HG02623 (cell line): ENCODE measurements at regions not wholly inside any gene's neighbourhood (a gene's known extent, or its start where the extent isn't known, plus 50 kb on each side); places are given as distances from the start of the nearest gene placed in this dataset.
A peak's percentile ranks its signal among the peaks of the same experiment; 100 is the strongest.

Experiments used
- ATAC-seq: cut with Tn5 transposase; IDR thresholded peaks from one replicate; pipeline ENCODE4 v1.9.1; 2021; ENCODE audit warnings: moderate library complexity; ENCODE audit not compliant: unreplicated experiment

DNA sequence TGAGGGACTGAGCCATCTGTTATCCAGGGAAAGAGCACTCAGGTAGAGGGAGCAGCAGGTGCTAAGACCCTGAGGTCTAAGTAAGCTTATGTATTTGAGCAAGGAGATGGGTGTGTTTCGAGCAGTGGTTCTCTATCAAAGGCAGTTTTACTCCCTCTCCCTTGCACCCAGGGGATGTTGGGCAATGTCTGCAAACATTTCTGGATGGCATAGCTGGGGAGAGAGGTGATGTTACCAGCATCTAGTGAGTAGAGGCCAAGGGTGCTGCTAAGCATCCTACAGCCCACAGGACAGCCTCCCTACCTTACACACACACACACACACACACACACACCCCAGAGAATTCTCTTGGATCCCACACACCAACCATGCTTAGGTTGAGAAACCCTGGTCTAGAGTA is 221.0 kb upstream of the PWP1 start:
- no peak for ATAC-seq

- no peak for ATAC-seq
Observed at GRCh38 chr12:107465625-107466024, 220.0 kb upstream of the PWP1 start.

- ATAC-seq = no peak
Observed at GRCh38 chr12:107467716-107468115, 217.9 kb upstream of the PWP1 start.

DNA sequence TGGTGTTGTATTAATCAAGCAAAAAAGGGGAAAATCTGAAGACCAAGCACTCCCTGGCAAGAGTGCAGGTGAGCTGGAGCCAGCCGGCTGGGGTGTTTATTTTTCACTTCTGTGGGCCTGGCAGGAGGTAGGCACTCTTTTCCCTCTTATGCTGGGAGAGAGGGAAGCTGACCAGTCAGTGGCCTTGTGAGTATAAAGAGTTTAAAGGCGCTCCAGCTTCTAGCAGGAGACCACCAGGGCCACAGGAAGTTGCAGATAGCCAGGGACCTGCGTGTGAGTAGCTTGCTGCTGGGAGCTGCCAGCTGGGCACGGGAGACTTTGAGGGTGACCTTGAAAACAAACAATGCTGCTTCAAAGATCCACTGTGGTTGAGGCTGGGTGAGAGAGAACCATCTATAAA is 217.4 kb upstream of the PWP1 start:
- no peak for ATAC-seq

- no peak for ATAC-seq
Observed at GRCh38 chr12:107469011-107469410, 216.6 kb upstream of the PWP1 start.

- ATAC-seq = no peak
Observed at GRCh38 chr12:107470645-107471044, 215.0 kb upstream of the PWP1 start.

- ATAC-seq = no peak
Observed at GRCh38 chr12:107472308-107472707, 213.3 kb upstream of the PWP1 start.

- no peak for ATAC-seq
Observed at GRCh38 chr12:107474099-107474498, 211.5 kb upstream of the PWP1 start.

- no peak for ATAC-seq
Observed at GRCh38 chr12:107474639-107475539, 210.7 kb upstream of the PWP1 start.

DNA sequence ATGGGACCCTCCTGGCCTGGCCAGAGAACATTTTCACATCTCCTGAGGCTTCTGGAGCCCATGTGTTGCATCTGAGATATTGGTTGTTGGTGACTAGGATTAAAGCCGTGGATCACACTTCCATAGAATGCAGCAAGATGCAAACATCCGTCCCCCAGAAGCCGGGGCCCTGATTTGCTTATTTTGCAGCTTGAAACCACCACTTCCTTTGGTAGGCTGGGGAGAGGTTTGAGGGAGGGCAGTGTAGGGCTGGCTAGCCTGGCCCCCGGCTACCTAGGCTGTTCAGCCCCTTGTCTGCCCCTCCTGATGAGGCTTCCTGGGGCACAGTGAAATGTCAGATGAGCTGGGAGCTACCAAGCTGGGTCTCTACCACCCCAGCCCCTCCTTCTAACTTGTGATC is 209.7 kb upstream of the PWP1 start:
- ATAC-seq = peak; percentile 43

DNA sequence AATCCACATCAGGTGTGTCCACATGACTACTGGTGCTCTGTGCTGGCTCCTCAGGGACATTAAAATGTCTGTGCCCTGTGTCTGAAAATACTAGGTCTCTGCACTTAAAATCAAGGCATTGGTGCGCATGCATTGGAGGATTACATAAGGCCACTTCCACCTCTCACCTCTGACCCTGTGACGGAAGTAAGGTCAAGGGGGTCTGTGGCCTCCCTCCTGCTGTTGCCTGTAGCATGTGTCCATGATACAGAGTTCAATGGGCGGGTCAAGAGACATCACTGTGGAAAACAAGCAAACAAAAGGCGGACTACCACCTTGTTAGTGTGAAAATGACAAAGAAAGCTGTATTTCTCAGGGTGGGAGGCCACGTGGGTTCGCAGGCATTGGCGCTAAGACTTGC is 208.6 kb upstream of the PWP1 start:
- ATAC-seq = no peak

DNA sequence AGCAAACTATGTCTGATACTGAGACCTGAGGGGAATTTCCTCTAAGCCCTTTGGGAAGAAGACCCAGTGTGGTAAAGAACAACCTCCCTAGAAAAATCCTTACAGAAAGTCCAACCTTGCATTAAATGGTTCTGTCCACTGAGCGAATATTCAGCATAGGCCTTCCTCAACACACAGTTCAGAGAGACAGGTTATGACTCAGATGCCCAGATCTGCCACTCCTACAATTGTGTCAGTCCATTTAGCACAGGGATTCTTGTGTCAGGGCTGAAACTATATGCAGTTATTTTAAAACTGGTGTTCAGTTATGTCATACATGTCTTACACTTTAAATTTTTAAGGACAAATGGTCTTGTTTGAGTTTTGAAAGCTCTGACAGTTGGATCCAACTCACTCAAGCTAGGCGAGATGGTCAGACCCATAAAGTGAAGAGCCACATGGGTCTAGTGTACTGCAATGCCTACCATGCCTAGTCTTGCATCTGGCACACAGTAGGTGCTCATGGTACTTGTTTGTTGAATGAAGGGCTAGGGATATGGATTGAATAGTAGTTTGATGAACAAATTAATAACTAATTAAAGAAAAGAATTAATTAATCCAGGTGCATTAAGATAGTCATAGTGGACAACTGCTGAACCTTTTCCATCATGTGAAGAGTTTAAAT is 207.5 kb upstream of the PWP1 start:
- no peak for ATAC-seq

GRCh38 chr12:107478881-107479280 is 206.7 kb upstream of the PWP1 start:
- no peak for ATAC-seq

DNA sequence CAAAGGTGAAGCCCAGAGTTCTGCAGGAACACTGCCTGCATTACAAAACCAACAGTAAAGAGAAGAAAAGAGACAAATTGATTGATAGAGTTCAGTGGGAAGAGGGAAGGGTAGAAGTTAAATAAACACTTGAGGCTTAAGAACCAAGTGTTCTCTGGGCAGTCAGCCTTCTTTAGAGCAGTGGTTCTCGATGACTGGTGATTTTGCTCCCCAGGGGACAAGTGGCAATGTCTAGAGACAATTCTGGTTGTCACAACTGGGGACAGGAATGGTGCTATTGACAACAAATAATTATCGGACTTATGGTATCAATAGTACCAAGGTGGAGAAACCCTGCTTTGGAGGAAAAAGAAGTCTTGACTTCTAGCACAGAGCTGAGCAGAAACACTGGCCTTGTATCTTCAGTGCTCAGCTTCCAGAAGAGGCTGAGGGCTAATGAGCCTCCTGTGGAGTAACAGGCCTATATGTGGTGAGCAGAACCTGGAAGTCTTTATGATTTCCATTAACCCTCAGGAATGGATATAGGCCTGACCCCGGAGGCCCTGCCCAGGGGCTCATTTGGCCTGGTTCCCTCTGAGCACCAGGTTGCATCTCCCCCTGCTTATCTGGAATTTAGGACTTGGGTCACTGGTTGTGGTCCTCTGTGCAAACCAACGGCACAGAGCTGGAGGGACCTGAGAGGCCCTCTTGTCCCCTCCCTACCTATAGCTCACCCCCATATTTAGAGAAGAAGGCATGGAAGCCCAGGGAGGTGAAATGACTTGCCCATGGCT is 204.6 kb upstream of the PWP1 start:
- no peak for ATAC-seq

GRCh38 chr12:107484230-107484629 is 201.4 kb upstream of the PWP1 start:
- no peak for ATAC-seq

DNA sequence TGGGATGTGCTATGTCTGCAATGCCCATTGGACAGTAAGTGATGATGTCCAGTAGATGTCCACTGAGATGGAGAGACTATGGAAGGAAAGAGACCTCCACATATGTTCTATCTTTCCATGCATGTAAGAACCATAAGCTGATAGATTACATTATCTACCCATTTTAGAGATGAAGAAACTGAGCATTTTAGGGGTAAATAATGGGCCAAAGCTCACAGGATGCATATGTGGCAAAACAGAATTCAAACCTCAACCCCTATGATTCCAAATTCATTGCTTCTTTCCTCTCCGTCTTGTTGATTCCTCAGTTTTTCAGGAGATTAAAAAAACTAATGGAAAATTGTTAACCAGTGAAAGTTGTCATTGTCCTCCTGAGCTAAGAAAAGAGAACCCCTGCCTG is 200.7 kb upstream of the PWP1 start:
- no peak for ATAC-seq

DNA sequence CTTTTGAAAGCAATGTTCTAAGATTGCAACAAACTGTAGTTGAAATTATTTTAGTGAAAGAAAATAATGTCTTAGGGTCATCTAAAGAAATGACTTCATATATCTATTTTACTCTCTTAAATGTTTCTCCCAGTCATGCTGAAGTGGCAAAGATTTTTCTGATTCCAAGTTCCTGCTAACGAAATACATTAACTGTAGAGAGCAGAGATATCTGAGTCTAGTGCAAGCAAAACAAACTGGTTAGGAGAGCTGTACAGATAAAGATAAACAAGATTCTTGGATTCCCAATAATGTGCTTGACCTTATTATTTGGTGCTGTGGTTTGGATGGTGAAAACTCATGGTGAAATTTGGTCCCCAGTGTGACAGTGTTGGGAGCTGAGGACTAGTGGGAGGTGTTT is 199.9 kb upstream of the PWP1 start:
- no peak for ATAC-seq

DNA sequence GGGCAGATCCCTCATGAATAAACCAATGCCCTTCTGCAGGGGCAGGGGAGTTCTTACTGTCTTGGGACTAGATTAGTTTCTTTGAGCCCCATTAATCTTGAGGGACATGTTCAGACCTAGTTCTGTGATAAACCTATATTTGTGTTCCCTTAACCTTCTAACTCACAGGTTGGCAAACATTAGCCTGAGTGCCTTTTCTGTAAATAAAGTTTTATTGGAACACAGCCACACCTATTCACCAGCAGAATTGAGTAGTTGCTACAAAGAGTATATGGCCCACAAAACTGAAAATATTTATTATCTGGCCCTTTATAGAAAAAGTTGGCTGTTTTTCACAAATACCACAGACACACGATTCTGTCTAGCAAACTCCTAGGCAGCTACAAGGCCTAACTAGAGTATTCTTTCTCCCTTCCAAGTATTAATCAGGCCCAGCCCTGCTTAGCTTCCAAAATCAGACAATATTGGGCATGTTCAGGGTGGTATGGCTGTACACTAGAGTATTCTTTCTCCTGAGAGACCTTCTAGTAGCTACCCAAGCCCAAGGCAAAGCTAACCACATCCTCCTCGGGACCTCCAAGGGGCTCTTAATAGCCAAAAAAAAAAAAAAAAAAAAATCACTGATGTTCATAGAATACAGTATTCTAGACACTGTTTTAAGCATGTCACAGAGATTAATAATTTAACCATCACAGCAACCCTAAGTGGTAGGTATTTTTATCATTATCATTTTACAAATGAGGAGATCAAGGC is 199.3 kb upstream of the PWP1 start:
- ATAC-seq = no peak

GRCh38 chr12:107487011-107487680 is 198.5 kb upstream of the PWP1 start:
- ATAC-seq = no peak

- no peak for ATAC-seq
Observed at GRCh38 chr12:107488666-107489065, 196.9 kb upstream of the PWP1 start.
